IPS-NIHi7 (cell line): ENCODE measurements at regions not wholly inside any gene's neighbourhood (a gene's known extent, or its start where the extent isn't known, plus 50 kb on each side); places are given as distances from the start of the nearest gene placed in this dataset.
"Not testable (repeated sequence)": the region's sequence is repeated elsewhere in the genome, so short reads cannot be mapped to it uniquely, and the experiment has no call there.

Source experiments
- DNase-seq: peaks from one replicate; pipeline ENCODE4 v3.0.0; 2012; ENCODE audit warnings: mixed read lengths; ENCODE audit errors: extremely low spot score

GRCh38 chr5:112534067-112534583 lies 115.0 kb upstream of the EPB41L4A start:
- no peak for DNase-seq

GRCh38 chr5:112534611-112535255 lies 115.7 kb upstream of the EPB41L4A start:
- DNase-seq, result no peak

GRCh38 chr5:112535356-112535755 lies 116.3 kb upstream of the EPB41L4A start:
- DNase-seq, result no peak

GRCh38 chr5:112544558-112544957 lies 125.5 kb upstream of the EPB41L4A start:
- DNase-seq, result not testable (repeated sequence)

GRCh38 chr5:112546946-112547592 lies 128.0 kb upstream of the EPB41L4A start:
- no peak for DNase-seq

- no peak for DNase-seq
Observed at GRCh38 chr5:112548246-112548881, 129.3 kb upstream of the EPB41L4A start.

- no peak for DNase-seq
Observed at GRCh38 chr5:112549127-112549526, 130.1 kb upstream of the EPB41L4A start.

GRCh38 chr5:112549605-112550166 lies 130.6 kb upstream of the EPB41L4A start:
- DNase-seq, result no peak

- DNase-seq, result peak; percentile 62
Observed at GRCh38 chr5:112551419-112552032, 132.4 kb upstream of the EPB41L4A start.

GRCh38 chr5:112552216-112552615 lies 133.1 kb upstream of the EPB41L4A start:
- no peak for DNase-seq

- no peak for DNase-seq
Observed at GRCh38 chr5:112552791-112553190, 133.7 kb upstream of the EPB41L4A start.

- DNase-seq, result no peak
Observed at GRCh38 chr5:112554101-112554977, 135.3 kb upstream of the EPB41L4A start.

GRCh38 chr5:112555197-112555596 lies 136.1 kb upstream of the EPB41L4A start:
- DNase-seq, result no peak

- no peak for DNase-seq
Observed at GRCh38 chr5:112555691-112556090, 136.6 kb upstream of the EPB41L4A start.

- not testable (repeated sequence) for DNase-seq
Observed at GRCh38 chr5:112559501-112559900, 140.4 kb upstream of the EPB41L4A start.

GRCh38 chr5:112560371-112560770 lies 141.3 kb upstream of the EPB41L4A start:
- DNase-seq, result no peak

GRCh38 chr5:112563169-112563826 lies 144.2 kb upstream of the EPB41L4A start:
- no peak for DNase-seq

GRCh38 chr5:112566251-112566650 lies 147.2 kb upstream of the EPB41L4A start:
- no peak for DNase-seq

- DNase-seq, result no peak
Observed at GRCh38 chr5:112569596-112569995, 150.5 kb upstream of the EPB41L4A start.

GRCh38 chr5:112570708-112571444 lies 151.8 kb upstream of the EPB41L4A start:
- DNase-seq, result no peak
